ENCODE measurements at regions not wholly inside any gene's neighbourhood (a gene's known extent, or its start where the extent isn't known, plus 50 kb on each side); places are given as distances from the start of the nearest gene placed in this dataset.

- 93% methylated on average over 4 of the region's 4 CpGs for WGBS (ENCODE audit: low lambda C conversion rate, missing lambda C conversion rate)
Measured at GRCh38 chr2:75310876-75311275, 111.6 kb upstream of the TACR1 start.

GRCh38 chr2:75309596-75310463 lies 110.5 kb upstream of the TACR1 start:
- Histone ChIP-seq H3K27me3 (no peaks in the 10 kb centered on the region), H3K4me1 (ENCODE audit: insufficient read depth) (no peaks in the 10 kb centered on the region), H4K20me1 (ENCODE audit: insufficient read depth, poor library complexity, severe bottlenecking) (no peaks in the 10 kb centered on the region), H3K4me2 (no peak overlapping the region), H3K9me3 (ENCODE audit: low read depth) (no peaks in the 10 kb centered on the region), H3K79me2 (no peaks in the 10 kb centered on the region), H3K36me3 (replicated peaks; ENCODE audit: insufficient read depth, low read depth) (no peaks in the 10 kb centered on the region), H2AFZ (no peak overlapping the region), H3K9me2 (replicated peaks; ENCODE audit: insufficient read depth) (no peaks in the 10 kb centered on the region), H3K4me3 (no peak overlapping the region), H3K27ac (no peak overlapping the region)
- 76% methylated on average over 2 of the region's 2 CpGs for WGBS (ENCODE audit: low lambda C conversion rate, missing lambda C conversion rate)
- DNase-seq (ENCODE audit: low spot score), result no peak
- TF ChIP-seq EZH2 (IDR thresholded peaks at IDR 0.05; ENCODE audit: borderline replicate concordance), result no peak
- no peak for TF ChIP-seq CTCF (IDR thresholded peaks at IDR 0.05; ENCODE audit: poor library complexity)
- TF ChIP-seq EZH2phosphoT487 (IDR thresholded peaks at IDR 0.05; ENCODE audit: low read depth, severe bottlenecking, unreplicated experiment), result no peak

More at GRCh38 chr2:75310876-75311275, 111.6 kb upstream of the TACR1 start:
- no peak overlapping the region for H3K4me2 ChIP-seq
- H3K4me3 ChIP-seq, result no peak overlapping the region
- no peak overlapping the region for H2AFZ ChIP-seq
- no peak for DNase-seq (ENCODE audit: low spot score)
- no peaks in the 10 kb centered on the region for H3K36me3 ChIP-seq (replicated peaks; ENCODE audit: insufficient read depth, low read depth)
- H3K27me3 ChIP-seq, result no peaks in the 10 kb centered on the region
- H4K20me1 ChIP-seq (ENCODE audit: insufficient read depth, poor library complexity, severe bottlenecking), result no peaks in the 10 kb centered on the region
- TF ChIP-seq EZH2phosphoT487 (IDR thresholded peaks at IDR 0.05; ENCODE audit: low read depth, severe bottlenecking, unreplicated experiment) (no peak), CTCF (IDR thresholded peaks at IDR 0.05; ENCODE audit: poor library complexity) (no peak), EZH2 (IDR thresholded peaks at IDR 0.05; ENCODE audit: borderline replicate concordance) (no peak)
- no peaks in the 10 kb centered on the region for H3K9me2 ChIP-seq (replicated peaks; ENCODE audit: insufficient read depth)
- H3K79me2 ChIP-seq, result no peaks in the 10 kb centered on the region
- H3K9me3 ChIP-seq (ENCODE audit: low read depth), result no peaks in the 10 kb centered on the region
- H3K27ac ChIP-seq, result no peak overlapping the region
- H3K4me1 ChIP-seq (ENCODE audit: insufficient read depth), result no peaks in the 10 kb centered on the region

- H3K4me2 ChIP-seq, result no peak overlapping the region
- H3K9me3 ChIP-seq (ENCODE audit: low read depth), result no peaks in the 10 kb centered on the region
- no peaks in the 10 kb centered on the region for H4K20me1 ChIP-seq (ENCODE audit: insufficient read depth, poor library complexity, severe bottlenecking)
- no peak overlapping the region for H3K4me3 ChIP-seq
- H3K79me2 ChIP-seq, result no peaks in the 10 kb centered on the region
- H3K36me3 ChIP-seq (replicated peaks; ENCODE audit: insufficient read depth, low read depth), result no peaks in the 10 kb centered on the region
- no peaks in the 10 kb centered on the region for H3K9me2 ChIP-seq (replicated peaks; ENCODE audit: insufficient read depth)
- WGBS (ENCODE audit: low lambda C conversion rate, missing lambda C conversion rate), result 85% methylated on average over 1 of the region's 1 CpG
- H2AFZ ChIP-seq, result no peak overlapping the region
- H3K4me1 ChIP-seq (ENCODE audit: insufficient read depth), result no peaks in the 10 kb centered on the region
- DNase-seq (ENCODE audit: low spot score), result no peak
- H3K27me3 ChIP-seq, result no peaks in the 10 kb centered on the region
- H3K27ac ChIP-seq, result no peak overlapping the region
- TF ChIP-seq CTCF (IDR thresholded peaks at IDR 0.05; ENCODE audit: poor library complexity) (no peak), EZH2 (IDR thresholded peaks at IDR 0.05; ENCODE audit: borderline replicate concordance) (no peak), EZH2phosphoT487 (IDR thresholded peaks at IDR 0.05; ENCODE audit: low read depth, severe bottlenecking, unreplicated experiment) (no peak)
Measured at GRCh38 chr2:75303227-75303626, 103.9 kb upstream of the TACR1 start.
